GM21786 (cell line): ENCODE measurements at regions not wholly inside any gene's neighbourhood (a gene's known extent, or its start where the extent isn't known, plus 50 kb on each side); places are given as distances from the start of the nearest gene placed in this dataset.
"Not testable (repeated sequence)": the region's sequence is repeated elsewhere in the genome, so short reads cannot be mapped to it uniquely, and the experiment has no call there.

Source experiments
- ATAC-seq: cut with Tn5 transposase; IDR thresholded peaks from one replicate; pipeline ENCODE4 v1.9.1; 2021; ENCODE audit not compliant: unreplicated experiment

DNA sequence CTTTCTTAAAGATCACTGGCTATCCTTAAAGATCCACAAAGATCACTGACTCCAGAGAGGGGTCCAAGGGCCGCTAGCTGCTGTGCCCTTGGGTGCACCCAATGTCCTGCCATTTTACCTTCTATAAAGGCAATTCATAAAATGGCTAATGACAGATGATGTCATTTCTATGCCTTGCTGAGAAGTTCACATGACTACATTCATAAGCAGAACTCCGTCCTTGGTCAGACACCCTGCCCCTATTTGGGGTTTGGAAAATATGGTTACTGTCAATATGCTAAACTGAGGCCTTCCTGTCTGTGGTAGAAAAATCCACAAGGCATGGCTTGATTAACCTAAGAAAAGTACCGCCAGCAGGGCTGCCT, 60.9 kb upstream of the BMAL1 start:
- no peak for ATAC-seq

- not testable (repeated sequence) for ATAC-seq
Observed at GRCh38 chr11:13218685-13219084, 58.9 kb upstream of the BMAL1 start.

- ATAC-seq, result no peak
Observed at GRCh38 chr11:13220148-13220547, 57.4 kb upstream of the BMAL1 start.

DNA sequence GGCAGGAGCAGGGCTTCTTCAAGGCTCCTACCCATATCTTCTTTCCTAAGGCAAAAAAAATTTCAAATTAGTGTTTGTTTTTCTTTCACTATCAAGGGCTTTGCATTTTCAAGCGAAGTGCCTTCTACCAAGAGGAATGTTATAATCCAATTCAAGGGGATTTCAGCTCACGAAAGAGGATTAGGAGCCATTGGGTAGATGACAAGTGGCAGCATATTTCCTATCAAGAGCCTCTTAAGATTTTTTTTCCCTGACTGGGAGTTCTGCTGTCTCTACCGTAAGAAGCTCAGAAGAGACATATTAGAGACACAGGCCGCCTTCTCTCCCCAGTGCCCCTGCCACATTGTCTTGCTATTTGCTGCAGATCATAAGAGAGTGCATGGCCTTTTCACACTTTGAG, 55.9 kb upstream of the BMAL1 start:
- ATAC-seq, result no peak

- ATAC-seq, result no peak
Observed at GRCh38 chr11:13222285-13222684, 55.3 kb upstream of the BMAL1 start.

GRCh38 chr11:13223112-13223511, 54.5 kb upstream of the BMAL1 start:
- ATAC-seq, result no peak

GRCh38 chr11:13224324-13224723, 53.3 kb upstream of the BMAL1 start:
- no peak for ATAC-seq

- ATAC-seq, result no peak
Observed at GRCh38 chr11:13225038-13226001, 52.3 kb upstream of the BMAL1 start.

- no peak for ATAC-seq
Observed at GRCh38 chr11:13227676-13228255, 49.8 kb upstream of the BMAL1 start.
